ENCODE measurements at regions not wholly inside any gene's neighbourhood (a gene's known extent, or its start where the extent isn't known, plus 50 kb on each side); places are given as distances from the start of the nearest gene placed in this dataset.

GRCh38 chr6:165845493-165845892 lies 182.5 kb upstream of the PDE10A start:
- TF ChIP-seq, protein P1, sequence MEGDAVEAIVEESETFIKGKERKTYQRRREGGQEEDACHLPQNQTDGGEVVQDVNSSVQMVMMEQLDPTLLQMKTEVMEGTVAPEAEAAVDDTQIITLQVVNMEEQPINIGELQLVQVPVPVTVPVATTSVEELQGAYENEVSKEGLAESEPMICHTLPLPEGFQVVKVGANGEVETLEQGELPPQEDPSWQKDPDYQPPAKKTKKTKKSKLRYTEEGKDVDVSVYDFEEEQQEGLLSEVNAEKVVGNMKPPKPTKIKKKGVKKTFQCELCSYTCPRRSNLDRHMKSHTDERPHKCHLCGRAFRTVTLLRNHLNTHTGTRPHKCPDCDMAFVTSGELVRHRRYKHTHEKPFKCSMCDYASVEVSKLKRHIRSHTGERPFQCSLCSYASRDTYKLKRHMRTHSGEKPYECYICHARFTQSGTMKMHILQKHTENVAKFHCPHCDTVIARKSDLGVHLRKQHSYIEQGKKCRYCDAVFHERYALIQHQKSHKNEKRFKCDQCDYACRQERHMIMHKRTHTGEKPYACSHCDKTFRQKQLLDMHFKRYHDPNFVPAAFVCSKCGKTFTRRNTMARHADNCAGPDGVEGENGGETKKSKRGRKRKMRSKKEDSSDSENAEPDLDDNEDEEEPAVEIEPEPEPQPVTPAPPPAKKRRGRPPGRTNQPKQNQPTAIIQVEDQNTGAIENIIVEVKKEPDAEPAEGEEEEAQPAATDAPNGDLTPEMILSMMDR (conservative IDR thresholded peaks at IDR 0.05) = no peak
- TF ChIP-seq ZFX (IDR thresholded peaks at IDR 0.05) = no peak
